GM10248 (cell line): ENCODE measurements at regions not wholly inside any gene's neighbourhood (a gene's known extent, or its start where the extent isn't known, plus 50 kb on each side); places are given as distances from the start of the nearest gene placed in this dataset.

ENCODE experiments used
- CTCF ChIA-PET: fragments of 300-600 bp; sonication (Branson Sonifier 250); formaldehyde crosslinking; extraction: SDS; loops from one replicate; lab custom pipeline; 2021; ENCODE audit warnings: antibody characterized with exemption; lab: Yijun Ruan, JAX
- POLR2A ChIA-PET: fragments of 350-650 bp; sonication (Branson Sonifier 250); formaldehyde crosslinking; extraction: SDS; loops from one replicate; lab custom pipeline; 2020; ENCODE audit warnings: antibody characterized with exemption; lab: Yijun Ruan, JAX
- DNase-seq: peaks from one replicate; pipeline ENCODE4 v3.0.0; 2012; ENCODE audit errors: extremely low spot score
- TF ChIP-seq, protein P1 (sequence below): IDR thresholded peaks from 2 replicates; pipeline ENCODE4 v1.5.1; 2012; ENCODE audit warnings: mild to moderate bottlenecking, low read depth; ENCODE audit errors: extremely low read depth, missing control alignments, control extremely low read depth

DNA sequence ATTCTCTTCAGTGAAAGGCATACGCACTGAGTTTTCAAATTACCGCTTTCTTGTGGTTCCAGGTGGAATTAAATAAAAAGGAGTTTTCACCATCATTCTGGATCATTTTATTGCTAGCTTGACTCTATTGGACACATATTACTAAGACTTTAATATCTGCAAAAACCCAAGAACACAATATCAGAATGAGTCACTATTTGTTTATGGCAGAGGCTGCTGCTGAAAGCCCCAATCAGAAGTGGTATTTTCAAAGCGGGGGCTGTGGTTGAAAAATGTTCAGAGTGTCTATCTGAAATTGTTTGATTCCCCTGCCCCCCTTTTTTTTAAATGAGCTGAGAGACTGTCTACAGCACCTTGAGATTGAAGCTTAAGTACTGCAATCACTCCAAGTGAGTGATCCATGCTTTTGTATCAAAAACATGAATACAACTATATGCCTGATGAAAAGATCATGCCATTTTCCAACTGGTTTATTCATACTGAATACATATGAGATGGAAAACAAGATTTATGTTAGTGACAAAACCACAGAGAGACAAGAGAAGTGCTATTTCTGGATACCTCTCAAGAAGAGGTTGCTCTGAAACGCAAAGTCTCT is 376.4 kb downstream of the HTR7 start:
- TF ChIP-seq, protein P1, sequence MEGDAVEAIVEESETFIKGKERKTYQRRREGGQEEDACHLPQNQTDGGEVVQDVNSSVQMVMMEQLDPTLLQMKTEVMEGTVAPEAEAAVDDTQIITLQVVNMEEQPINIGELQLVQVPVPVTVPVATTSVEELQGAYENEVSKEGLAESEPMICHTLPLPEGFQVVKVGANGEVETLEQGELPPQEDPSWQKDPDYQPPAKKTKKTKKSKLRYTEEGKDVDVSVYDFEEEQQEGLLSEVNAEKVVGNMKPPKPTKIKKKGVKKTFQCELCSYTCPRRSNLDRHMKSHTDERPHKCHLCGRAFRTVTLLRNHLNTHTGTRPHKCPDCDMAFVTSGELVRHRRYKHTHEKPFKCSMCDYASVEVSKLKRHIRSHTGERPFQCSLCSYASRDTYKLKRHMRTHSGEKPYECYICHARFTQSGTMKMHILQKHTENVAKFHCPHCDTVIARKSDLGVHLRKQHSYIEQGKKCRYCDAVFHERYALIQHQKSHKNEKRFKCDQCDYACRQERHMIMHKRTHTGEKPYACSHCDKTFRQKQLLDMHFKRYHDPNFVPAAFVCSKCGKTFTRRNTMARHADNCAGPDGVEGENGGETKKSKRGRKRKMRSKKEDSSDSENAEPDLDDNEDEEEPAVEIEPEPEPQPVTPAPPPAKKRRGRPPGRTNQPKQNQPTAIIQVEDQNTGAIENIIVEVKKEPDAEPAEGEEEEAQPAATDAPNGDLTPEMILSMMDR, result no peak
- no peak for DNase-seq
- ChIA-PET CTCF (no interaction called here), POLR2A (no interaction called here)

- no peak for DNase-seq
- POLR2A ChIA-PET, result no interaction called here
- CTCF ChIA-PET, result no interaction called here
- TF ChIP-seq, protein P1, result no peak
Observed at GRCh38 chr10:90484518-90484917, 373.3 kb downstream of the HTR7 start.

- CTCF ChIA-PET, result no interaction called here
- no peak for DNase-seq
Observed at GRCh38 chr10:90494183-90494582, 363.7 kb downstream of the HTR7 start.

DNA sequence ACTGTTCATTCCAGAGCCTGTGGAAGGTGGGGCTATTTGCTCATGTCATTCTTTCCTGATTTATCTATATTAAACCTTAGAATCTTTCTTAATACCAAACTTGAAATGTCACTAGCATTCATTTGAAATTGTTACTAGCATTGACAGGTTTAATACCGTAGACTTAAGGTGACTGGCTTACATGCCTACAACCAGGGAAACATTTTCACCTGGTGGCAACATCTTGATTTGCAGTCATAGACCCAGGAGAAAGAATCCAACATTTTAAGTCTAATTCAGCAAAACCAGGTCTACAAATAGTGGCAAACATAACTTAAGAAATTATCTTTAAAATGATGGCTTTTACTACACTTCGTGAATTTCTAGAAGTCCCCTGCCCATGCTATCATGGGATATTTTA is 353.7 kb downstream of the HTR7 start:
- CTCF ChIA-PET, result no interaction called here

More at GRCh38 chr10:90494183-90494582, 363.7 kb downstream of the HTR7 start:
- POLR2A ChIA-PET, result no interaction called here
- TF ChIP-seq, protein P1, result no peak

GRCh38 chr10:90526721-90527120 is 331.1 kb downstream of the HTR7 start:
- no peak for DNase-seq
- ChIA-PET CTCF (no interaction called here), POLR2A (no interaction called here)
- TF ChIP-seq, protein P1, result no peak

More for the DNA sequence above, 353.7 kb downstream of the HTR7 start:
- TF ChIP-seq, protein P1, result no peak
- DNase-seq, result no peak
- POLR2A ChIA-PET, result no interaction called here

- ChIA-PET CTCF (no interaction called here), POLR2A (no interaction called here)
- TF ChIP-seq, protein P1, result no peak
- no peak for DNase-seq
Observed at GRCh38 chr10:90530521-90530920, 327.3 kb downstream of the HTR7 start.
